Right lobe of liver (tissue), 4 donors: ENCODE measurements at regions not wholly inside any gene's neighbourhood (a gene's known extent, or its start where the extent isn't known, plus 50 kb on each side); places are given as distances from the start of the nearest gene placed in this dataset.

Source experiments
- CTCF ChIP-seq, 4 donors: fragments of 200-600 bp in 3 of 4; fragments of 450-650 bp in 1 of 4; IDR thresholded peaks; one replicate each; pipeline versions ENCODE4 v1.5.1 to v1.8.0; 2016 to 2022; ENCODE audit warnings: antibody characterized with exemption in 4 of 4, mild to moderate bottlenecking in 2 of 4
- POLR2A ChIP-seq: fragments of 450-650 bp; IDR thresholded peaks from one replicate; pipeline ENCODE4 v1.6.1; 2017; ENCODE audit warnings: antibody characterized with exemption, mild to moderate bottlenecking
- donor health status: DM: no; HTN: no; CAD: no.
- donor health status: DM: no; HTN: no; CAD: no.
- donor health status: DM: no; HTN: yes; CAD: no.

- TF ChIP-seq CTCF (IDR thresholded peaks at IDR 0.05) = no peak
- TF ChIP-seq POLR2A = no peak
These were observed 244.6 kb upstream of the ECI2 start for GRCh38 chr6:4379958-4380357.
